CD14-positive monocyte (primary cell): ENCODE measurements at regions not wholly inside any gene's neighbourhood (a gene's known extent, or its start where the extent isn't known, plus 50 kb on each side); places are given as distances from the start of the nearest gene placed in this dataset.

Experiments used
- DNase-seq, 3 donors: peaks; one replicate each; pipeline ENCODE4 v3.0.0-alpha.2; 2011 to 2022
- H2AFZ ChIP-seq: 2 replicates; pipeline ENCODE4 v1.6.0; 2012; ENCODE audit warnings: mild to moderate bottlenecking, low read depth, low read length, inconsistent platforms; ENCODE audit not compliant: insufficient read depth, poor library complexity, severe bottlenecking
- H3K27ac ChIP-seq, 2 donors: 1 replicate in 1 of 2; 2 replicates in 1 of 2; pipeline ENCODE4 v1.5.1; 2012 to 2013; ENCODE audit warnings: low read length in 2 of 2, control low read depth in 1 of 2, inconsistent platforms in 1 of 2, low read depth in 1 of 2, mild to moderate bottlenecking in 1 of 2
- H3K27me3 ChIP-seq, 2 donors: one replicate each; pipeline versions ENCODE4 v1.6.0 to v1.6.1; 2011 to 2013; ENCODE audit warnings: low read length in 2 of 2; ENCODE audit not compliant: control insufficient read depth in 2 of 2, insufficient read depth in 2 of 2
- H3K36me3 ChIP-seq, 2 donors: replicated peaks in 1 of 2; 1 replicate in 1 of 2; 2 replicates in 1 of 2; pipeline versions ENCODE4 v1.5.1 to v1.6.1; 2012 to 2013; ENCODE audit warnings: low read length in 2 of 2, control low read depth in 1 of 2, inconsistent platforms in 1 of 2, mild to moderate bottlenecking in 1 of 2; ENCODE audit not compliant: insufficient read depth in 2 of 2, control insufficient read depth in 1 of 2
- H3K4me1 ChIP-seq, 2 donors: 1 replicate in 1 of 2; 2 replicates in 1 of 2; pipeline versions ENCODE4 v1.5.1 to v1.6.1; 2012 to 2013; ENCODE audit warnings: low read length in 2 of 2, control low read depth in 1 of 2, inconsistent platforms in 1 of 2, mild to moderate bottlenecking in 1 of 2, moderate library complexity in 1 of 2; ENCODE audit not compliant: insufficient read depth in 2 of 2, control insufficient read depth in 1 of 2
- H3K4me2 ChIP-seq: replicated peaks from 2 replicates; pipeline ENCODE3; 2012; ENCODE audit warnings: low read length, moderate library complexity, mild to moderate bottlenecking; ENCODE audit not compliant: poor library complexity, severe bottlenecking; ENCODE audit errors: extremely low read depth
- H3K4me3 ChIP-seq, 3 experiments: fragments of 200-600 bp in 1 of 3; sonication (generic) in 1 of 3; replicated peaks in 1 of 3; 1 replicate in 2 of 3; 2 replicates in 1 of 3; pipeline ENCODE4 v1.5.1; 2011 to 2013; ENCODE audit warnings: low read length in 3 of 3, mild to moderate bottlenecking in 3 of 3, control low read depth in 2 of 3, low read depth in 2 of 3, inconsistent platforms in 1 of 3, moderate library complexity in 1 of 3
- H3K79me2 ChIP-seq: 2 replicates; pipeline ENCODE4 v1.6.0; 2012; ENCODE audit warnings: mild to moderate bottlenecking, control low read depth, inconsistent platforms, low read length, moderate library complexity; ENCODE audit not compliant: insufficient read depth
- H3K9ac ChIP-seq: 2 replicates; pipeline ENCODE4 v1.6.0; 2017; ENCODE audit warnings: low read length, mild to moderate bottlenecking; ENCODE audit not compliant: insufficient read depth, poor library complexity, severe bottlenecking
- H3K9me3 ChIP-seq, 2 donors: replicated peaks in 1 of 2; 1 replicate in 1 of 2; 2 replicates in 1 of 2; pipeline versions ENCODE4 v1.5.1 to v1.6.1; 2012 to 2013; ENCODE audit warnings: low read length in 2 of 2, control low read depth in 1 of 2; ENCODE audit not compliant: control insufficient read depth in 1 of 2, insufficient read depth in 1 of 2
- H4K20me1 ChIP-seq: 2 replicates; pipeline ENCODE4 v1.6.0; 2012; ENCODE audit warnings: mild to moderate bottlenecking, low read length, control low read depth, moderate library complexity; ENCODE audit not compliant: insufficient read depth
- H3K27ac Mint-ChIP-seq, 7 donors: one replicate each; pipeline ENCODE4 v1.8.0; 2020; ENCODE audit warnings: mild to moderate bottlenecking in 7 of 7, mixed read lengths in 7 of 7, moderate library complexity in 6 of 7, inconsistent platforms in 2 of 7
- H3K27me3 Mint-ChIP-seq, 3 donors: one replicate each; pipeline ENCODE4 v1.8.0; 2021 to 2022; ENCODE audit warnings: low read depth in 3 of 3, mild to moderate bottlenecking in 3 of 3, mixed read lengths in 3 of 3, moderate library complexity in 3 of 3, inconsistent platforms in 1 of 3
- H3K36me3 Mint-ChIP-seq, 2 donors: one replicate each; pipeline ENCODE4 v1.8.0; 2020; ENCODE audit warnings: mixed read lengths in 2 of 2, inconsistent platforms in 1 of 2, mild to moderate bottlenecking in 1 of 2
- H3K4me1 Mint-ChIP-seq: one replicate; pipeline ENCODE4 v1.8.0; 2020; ENCODE audit warnings: mild to moderate bottlenecking, mixed read lengths
- H3K4me3 Mint-ChIP-seq, 2 donors: one replicate each; pipeline ENCODE4 v1.8.0; 2020; ENCODE audit warnings: mild to moderate bottlenecking in 2 of 2, mixed read lengths in 2 of 2, moderate library complexity in 1 of 2
- H3K9me3 Mint-ChIP-seq, 7 donors: one replicate each; pipeline ENCODE4 v1.8.0; 2020 to 2022; ENCODE audit warnings: mixed read lengths in 7 of 7, mild to moderate bottlenecking in 6 of 7, moderate library complexity in 6 of 7, inconsistent platforms in 2 of 7
- CTCF ChIP-seq: fragments of 200-600 bp; IDR thresholded peaks from one replicate; pipeline ENCODE4 v1.8.0; 2022; ENCODE audit warnings: antibody characterized with exemption, mild to moderate bottlenecking
- intact Hi-C, 2 donors: fragments of 100-400 bp; cut with micrococcal nuclease; formaldehyde crosslinking; loops; one replicate each; pipeline versions ENCODE4 v1.15.0 to v1.15.1; 2023

- H3K9me3 ChIP-seq = peaks cover 17% of the 10 kb centered on the region in 2 donors
- intact Hi-C loops = no loop called here
- no peak overlapping the region for H3K4me3 ChIP-seq
- H2AFZ ChIP-seq = no peak overlapping the region
- H4K20me1 ChIP-seq = no peaks in the 10 kb centered on the region
- no peaks in the 10 kb centered on the region for H3K79me2 ChIP-seq
- no peaks in the 10 kb centered on the region for H3K36me3 ChIP-seq
- Mint-ChIP-seq H3K27me3 (peaks cover 0 to 1% (median 0%) of the 10 kb centered on the region in 3 donors), H3K9me3 (peaks cover 0 to 20% (median 9%) of the 10 kb centered on the region in 7 donors), H3K4me3 (no peak overlapping the region), H3K27ac (no peak overlapping the region), H3K4me1 (no peaks in the 10 kb centered on the region), H3K36me3 (no peaks in the 10 kb centered on the region)
- no peak for TF ChIP-seq CTCF
- no peaks in the 10 kb centered on the region for H3K27me3 ChIP-seq
- H3K9ac ChIP-seq = no peak overlapping the region
- no peaks in the 10 kb centered on the region for H3K4me1 ChIP-seq
- H3K27ac ChIP-seq = no peak overlapping the region
- no peak for DNase-seq
- H3K4me2 ChIP-seq = no peak overlapping the region
Measured at GRCh38 chr2:51953931-51954330, 922.0 kb upstream of the NRXN1 start.

GRCh38 chr2:51921076-51921475 is 889.1 kb upstream of the NRXN1 start:
- intact Hi-C loops = no loop called here

More at GRCh38 chr2:51921076-51921475, 889.1 kb upstream of the NRXN1 start:
- no peak overlapping the region for H3K4me3 ChIP-seq
- no peak overlapping the region for H3K4me2 ChIP-seq
- H3K4me1 Mint-ChIP-seq = no peaks in the 10 kb centered on the region
- H3K27ac ChIP-seq = no peak overlapping the region
- no peaks in the 10 kb centered on the region for H3K79me2 ChIP-seq
- no peak overlapping the region for H3K9ac ChIP-seq
- no peak overlapping the region for H2AFZ ChIP-seq
- no peaks in the 10 kb centered on the region for H3K36me3 ChIP-seq
- H4K20me1 ChIP-seq = no peaks in the 10 kb centered on the region
- H3K27me3 Mint-ChIP-seq = peaks cover 0 to 2% (median 0%) of the 10 kb centered on the region in 3 donors
- H3K27ac Mint-ChIP-seq = no peak overlapping the region
- TF ChIP-seq CTCF = no peak
- H3K4me3 Mint-ChIP-seq = no peak overlapping the region
- no peaks in the 10 kb centered on the region for H3K4me1 ChIP-seq
- H3K9me3 Mint-ChIP-seq = peaks cover 0 to 6% (median 3%) of the 10 kb centered on the region in 7 donors
- peaks cover 3 to 8% of the 10 kb centered on the region in 2 donors for H3K9me3 ChIP-seq
- no peaks in the 10 kb centered on the region for H3K36me3 Mint-ChIP-seq
- no peaks in the 10 kb centered on the region for H3K27me3 ChIP-seq
- DNase-seq = no peak
